ENCODE measurements at regions not wholly inside any gene's neighbourhood (a gene's known extent, or its start where the extent isn't known, plus 50 kb on each side); places are given as distances from the start of the nearest gene placed in this dataset.

DNA sequence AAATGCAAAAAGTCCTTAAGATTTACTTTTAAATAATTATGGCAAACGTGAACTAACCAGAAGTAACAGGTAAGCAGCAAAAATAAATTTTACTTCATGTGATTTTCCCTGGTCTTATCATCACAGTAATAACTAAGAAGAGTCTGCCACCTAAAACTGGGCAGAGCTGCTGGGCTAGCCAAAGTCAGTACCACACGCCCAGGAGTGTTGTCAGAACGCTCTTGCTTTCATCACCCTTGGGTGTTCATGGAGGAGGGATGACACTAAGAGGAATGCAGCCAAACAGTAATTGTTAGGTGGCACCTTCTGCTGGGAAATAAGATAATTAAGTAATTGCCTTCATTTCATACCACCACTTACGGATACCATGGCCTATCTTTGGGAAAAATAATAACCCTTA is 92.0 kb upstream of the NEUROD1 start:
- no peak for TF ChIP-seq ZFP3 (CRISPR knock-in tag; IDR thresholded peaks at IDR 0.05)
- TF ChIP-seq PATZ1 (CRISPR knock-in tag; IDR thresholded peaks at IDR 0.05; ENCODE audit: borderline replicate concordance): no peak
- no peak for TF ChIP-seq GLIS3 (CRISPR knock-in tag; IDR thresholded peaks at IDR 0.05)
- TF ChIP-seq CREB5 (CRISPR knock-in tag; IDR thresholded peaks at IDR 0.05; ENCODE audit: low read depth): no peak
- no peak for TF ChIP-seq ISL1 (CRISPR knock-in tag; IDR thresholded peaks at IDR 0.05)
- TF ChIP-seq POU6F1 (CRISPR knock-in tag; IDR thresholded peaks at IDR 0.05; ENCODE audit: borderline replicate concordance, low read depth): no peak
- TF ChIP-seq ZNF8 (CRISPR knock-in tag; IDR thresholded peaks at IDR 0.05): no peak
- no peak for TF ChIP-seq ZNF565 (CRISPR knock-in tag; conservative IDR thresholded peaks at IDR 0.05; ENCODE audit: low read depth)
- TF ChIP-seq TCF4 (CRISPR knock-in tag; IDR thresholded peaks at IDR 0.05; ENCODE audit: borderline replicate concordance): no peak
- TF ChIP-seq TSHZ2 (CRISPR knock-in tag; IDR thresholded peaks at IDR 0.05): no peak
- no peak for TF ChIP-seq CSRNP3 (CRISPR knock-in tag; IDR thresholded peaks at IDR 0.05)
